ENCODE measurements at regions not wholly inside any gene's neighbourhood (a gene's known extent, or its start where the extent isn't known, plus 50 kb on each side); places are given as distances from the start of the nearest gene placed in this dataset.

DNA sequence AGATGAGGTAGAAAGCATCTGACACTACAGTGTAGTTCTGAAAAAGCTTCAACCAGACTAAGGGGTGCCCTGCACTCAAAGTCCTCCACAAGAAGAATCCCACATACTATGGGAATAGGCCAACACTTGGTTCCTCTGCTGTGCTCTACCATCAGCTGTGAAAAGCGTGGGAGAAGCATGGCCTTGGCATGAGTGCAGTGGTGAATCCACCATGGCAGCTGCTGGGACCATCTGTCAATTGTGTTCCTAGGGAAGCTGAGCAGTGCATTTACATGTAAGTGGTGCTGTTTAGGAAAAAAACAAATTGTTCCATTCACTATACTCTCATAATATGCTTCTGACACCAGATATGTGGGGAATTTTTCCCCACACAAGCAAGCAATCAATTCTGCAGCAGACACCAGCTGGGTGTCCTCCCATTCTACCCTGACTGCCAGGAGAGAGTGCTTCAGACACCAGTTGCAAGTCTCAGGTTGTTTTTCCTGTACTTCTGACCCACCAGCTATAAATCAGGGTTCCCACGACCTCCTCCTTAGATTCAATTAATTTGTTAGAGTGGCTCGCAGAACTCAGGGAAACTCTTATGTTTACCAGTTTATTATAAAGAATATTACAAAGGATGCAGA lies 230.8 kb upstream of the CHRM3 start:
- Histone ChIP-seq H3K4me2 (ENCODE audit: insufficient read depth, low read length) (no peak overlapping the region), H3K36me3 (ENCODE audit: insufficient read depth, low read length) (no peaks in the 10 kb centered on the region), H3K4me3 (ENCODE audit: insufficient read depth, low read length) (no peak overlapping the region), H3K27me3 (ENCODE audit: insufficient read depth, low read length) (no peaks in the 10 kb centered on the region), H2AFZ (ENCODE audit: low read length) (no peak overlapping the region), H3K79me2 (ENCODE audit: insufficient read depth, low read length) (no peaks in the 10 kb centered on the region), H3K9me3 (ENCODE audit: low read depth, low read length) (no peaks in the 10 kb centered on the region), H3K4me1 (ENCODE audit: insufficient read depth, low read length) (no peaks in the 10 kb centered on the region), H4K20me1 (ENCODE audit: insufficient read depth, low read length) (no peaks in the 10 kb centered on the region), H3K27ac (ENCODE audit: low read depth, low read length) (no peak overlapping the region)
- DNase-seq (ENCODE audit: insufficient read length, low spot score, missing footprints), result no peak
- TF ChIP-seq, protein P1, sequence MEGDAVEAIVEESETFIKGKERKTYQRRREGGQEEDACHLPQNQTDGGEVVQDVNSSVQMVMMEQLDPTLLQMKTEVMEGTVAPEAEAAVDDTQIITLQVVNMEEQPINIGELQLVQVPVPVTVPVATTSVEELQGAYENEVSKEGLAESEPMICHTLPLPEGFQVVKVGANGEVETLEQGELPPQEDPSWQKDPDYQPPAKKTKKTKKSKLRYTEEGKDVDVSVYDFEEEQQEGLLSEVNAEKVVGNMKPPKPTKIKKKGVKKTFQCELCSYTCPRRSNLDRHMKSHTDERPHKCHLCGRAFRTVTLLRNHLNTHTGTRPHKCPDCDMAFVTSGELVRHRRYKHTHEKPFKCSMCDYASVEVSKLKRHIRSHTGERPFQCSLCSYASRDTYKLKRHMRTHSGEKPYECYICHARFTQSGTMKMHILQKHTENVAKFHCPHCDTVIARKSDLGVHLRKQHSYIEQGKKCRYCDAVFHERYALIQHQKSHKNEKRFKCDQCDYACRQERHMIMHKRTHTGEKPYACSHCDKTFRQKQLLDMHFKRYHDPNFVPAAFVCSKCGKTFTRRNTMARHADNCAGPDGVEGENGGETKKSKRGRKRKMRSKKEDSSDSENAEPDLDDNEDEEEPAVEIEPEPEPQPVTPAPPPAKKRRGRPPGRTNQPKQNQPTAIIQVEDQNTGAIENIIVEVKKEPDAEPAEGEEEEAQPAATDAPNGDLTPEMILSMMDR (IDR thresholded peaks at IDR 0.05; ENCODE audit: extremely low read depth, low read depth, low read length), result no peak

DNA sequence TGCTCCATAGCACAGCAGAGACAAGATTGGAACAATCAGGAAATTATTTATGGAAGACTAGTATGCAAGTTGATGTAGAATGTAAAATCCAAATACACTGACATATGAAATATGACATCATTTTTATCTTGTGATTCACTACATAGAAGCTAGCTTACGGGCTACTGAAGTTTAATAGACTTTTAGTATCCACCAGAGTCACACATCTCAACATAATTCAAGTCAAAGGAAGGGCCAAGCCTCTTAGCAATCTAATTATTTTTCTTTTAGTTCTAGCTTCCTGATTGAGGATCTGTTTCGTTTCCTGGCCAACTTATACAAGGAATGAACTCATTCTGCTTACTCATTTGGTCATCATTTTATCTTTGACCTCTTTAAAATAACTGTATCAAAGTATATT lies 234.4 kb upstream of the CHRM3 start:
- no peaks in the 10 kb centered on the region for H3K9me3 ChIP-seq (ENCODE audit: low read depth, low read length)

DNA sequence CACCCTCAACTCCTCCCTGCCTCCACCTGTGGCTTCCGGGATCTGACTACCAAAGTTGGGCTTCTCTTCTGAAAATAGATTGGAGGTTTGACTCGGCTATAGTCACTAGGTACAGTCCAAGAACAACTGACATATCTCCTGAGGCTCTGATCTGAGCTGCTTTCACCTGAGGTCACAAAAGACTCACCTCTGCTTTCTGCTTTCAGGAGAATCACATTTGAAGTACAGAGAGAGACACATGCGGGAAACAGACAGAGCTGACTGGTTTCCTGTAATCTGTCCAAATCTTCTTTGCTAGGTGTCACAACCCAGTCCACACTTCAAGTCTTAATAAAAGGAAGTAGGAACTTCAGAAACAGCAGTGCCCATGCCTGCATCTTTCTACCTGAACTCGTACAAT lies 245.4 kb upstream of the CHRM3 start:
- no peak for DNase-seq (ENCODE audit: insufficient read length, low spot score, missing footprints)
- Histone ChIP-seq H3K4me3 (ENCODE audit: insufficient read depth, low read length) (no peak overlapping the region), H4K20me1 (ENCODE audit: insufficient read depth, low read length) (no peaks in the 10 kb centered on the region), H3K9me3 (ENCODE audit: low read depth, low read length) (no peaks in the 10 kb centered on the region), H3K4me2 (ENCODE audit: insufficient read depth, low read length) (no peak overlapping the region), H3K4me1 (ENCODE audit: insufficient read depth, low read length) (no peaks in the 10 kb centered on the region), H3K36me3 (ENCODE audit: insufficient read depth, low read length) (no peaks in the 10 kb centered on the region), H3K27me3 (ENCODE audit: insufficient read depth, low read length) (no peaks in the 10 kb centered on the region), H3K79me2 (ENCODE audit: insufficient read depth, low read length) (no peaks in the 10 kb centered on the region), H2AFZ (ENCODE audit: low read length) (no peak overlapping the region), H3K27ac (ENCODE audit: low read depth, low read length) (no peak overlapping the region)
- TF ChIP-seq, protein P1 (IDR thresholded peaks at IDR 0.05; ENCODE audit: extremely low read depth, low read depth, low read length), result no peak

More for the DNA sequence above, 234.4 kb upstream of the CHRM3 start:
- Histone ChIP-seq H3K79me2 (ENCODE audit: insufficient read depth, low read length) (no peaks in the 10 kb centered on the region), H3K27me3 (ENCODE audit: insufficient read depth, low read length) (no peaks in the 10 kb centered on the region), H3K4me1 (ENCODE audit: insufficient read depth, low read length) (no peaks in the 10 kb centered on the region), H3K27ac (ENCODE audit: low read depth, low read length) (no peak overlapping the region), H4K20me1 (ENCODE audit: insufficient read depth, low read length) (no peaks in the 10 kb centered on the region), H3K36me3 (ENCODE audit: insufficient read depth, low read length) (no peaks in the 10 kb centered on the region), H3K4me3 (ENCODE audit: insufficient read depth, low read length) (no peak overlapping the region), H3K4me2 (ENCODE audit: insufficient read depth, low read length) (no peak overlapping the region), H2AFZ (ENCODE audit: low read length) (no peak overlapping the region)
- TF ChIP-seq, protein P1 (IDR thresholded peaks at IDR 0.05; ENCODE audit: extremely low read depth, low read depth, low read length), result no peak
- no peak for DNase-seq (ENCODE audit: insufficient read length, low spot score, missing footprints)

- Histone ChIP-seq H3K9me3 (ENCODE audit: low read depth, low read length) (no peaks in the 10 kb centered on the region), H3K36me3 (ENCODE audit: insufficient read depth, low read length) (no peaks in the 10 kb centered on the region), H3K79me2 (ENCODE audit: insufficient read depth, low read length) (no peaks in the 10 kb centered on the region), H3K4me1 (ENCODE audit: insufficient read depth, low read length) (no peaks in the 10 kb centered on the region), H3K27ac (ENCODE audit: low read depth, low read length) (no peak overlapping the region), H2AFZ (ENCODE audit: low read length) (no peak overlapping the region), H3K27me3 (ENCODE audit: insufficient read depth, low read length) (no peaks in the 10 kb centered on the region), H4K20me1 (ENCODE audit: insufficient read depth, low read length) (no peaks in the 10 kb centered on the region), H3K4me2 (ENCODE audit: insufficient read depth, low read length) (no peak overlapping the region), H3K4me3 (ENCODE audit: insufficient read depth, low read length) (no peak overlapping the region)
- TF ChIP-seq, protein P1 (IDR thresholded peaks at IDR 0.05; ENCODE audit: extremely low read depth, low read depth, low read length), result no peak
- no peak for DNase-seq (ENCODE audit: insufficient read length, low spot score, missing footprints)
These were observed 246.6 kb upstream of the CHRM3 start for GRCh38 chr1:239139801-239140200.
